ENCODE measurements at regions not wholly inside any gene's neighbourhood (a gene's known extent, or its start where the extent isn't known, plus 50 kb on each side); places are given as distances from the start of the nearest gene placed in this dataset.

DNA sequence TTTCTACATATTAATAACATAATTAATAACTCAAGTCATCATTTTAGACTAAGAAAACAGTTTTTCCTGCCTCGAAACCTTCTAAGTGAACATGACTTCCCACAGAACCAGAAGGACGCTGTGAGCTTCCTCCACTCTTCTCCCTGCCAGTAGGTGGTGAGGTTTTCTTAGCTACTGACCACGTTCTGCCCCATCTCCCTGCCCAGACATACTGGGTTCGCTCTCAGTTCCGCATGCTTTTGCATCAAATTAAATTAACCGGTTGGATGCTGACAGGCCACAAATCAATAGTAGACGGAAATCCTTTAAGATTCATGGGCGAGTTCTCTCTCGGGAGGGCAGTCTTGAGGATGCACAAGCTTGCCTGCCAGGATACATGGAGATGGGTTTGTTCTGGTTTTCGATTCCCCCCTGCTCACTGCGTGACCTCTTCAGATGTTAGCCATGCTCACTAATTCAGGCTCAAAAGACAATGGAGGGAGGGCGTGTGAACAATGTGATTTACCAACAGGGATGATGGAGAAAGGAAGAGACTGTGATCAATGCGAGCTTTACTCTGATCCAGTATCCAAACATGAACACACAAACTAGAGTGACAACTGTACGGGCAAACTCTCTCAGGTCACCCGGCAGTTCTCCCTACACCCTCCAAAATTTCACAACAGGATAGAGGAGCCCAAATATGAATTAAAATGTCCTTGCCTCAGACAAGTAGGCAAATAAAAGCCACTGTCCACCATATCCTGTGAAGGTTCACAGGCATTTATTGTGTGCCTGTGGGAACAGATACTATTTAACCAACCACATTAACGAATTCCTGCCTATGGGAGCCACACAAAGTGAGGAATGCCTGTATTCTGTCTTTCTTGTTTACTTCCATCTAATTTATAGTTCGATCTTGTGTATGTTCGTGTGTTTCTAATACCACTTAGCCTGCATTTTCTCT lies 375.7 kb downstream of the EIPR1 start:
- TF ChIP-seq SUZ12 (IDR thresholded peaks at IDR 0.05; ENCODE audit: unreplicated experiment) (no peak), MXI1 (IDR thresholded peaks at IDR 0.05; ENCODE audit: low read depth, low read length) (no peak)
- TF ChIP-seq, protein P1, sequence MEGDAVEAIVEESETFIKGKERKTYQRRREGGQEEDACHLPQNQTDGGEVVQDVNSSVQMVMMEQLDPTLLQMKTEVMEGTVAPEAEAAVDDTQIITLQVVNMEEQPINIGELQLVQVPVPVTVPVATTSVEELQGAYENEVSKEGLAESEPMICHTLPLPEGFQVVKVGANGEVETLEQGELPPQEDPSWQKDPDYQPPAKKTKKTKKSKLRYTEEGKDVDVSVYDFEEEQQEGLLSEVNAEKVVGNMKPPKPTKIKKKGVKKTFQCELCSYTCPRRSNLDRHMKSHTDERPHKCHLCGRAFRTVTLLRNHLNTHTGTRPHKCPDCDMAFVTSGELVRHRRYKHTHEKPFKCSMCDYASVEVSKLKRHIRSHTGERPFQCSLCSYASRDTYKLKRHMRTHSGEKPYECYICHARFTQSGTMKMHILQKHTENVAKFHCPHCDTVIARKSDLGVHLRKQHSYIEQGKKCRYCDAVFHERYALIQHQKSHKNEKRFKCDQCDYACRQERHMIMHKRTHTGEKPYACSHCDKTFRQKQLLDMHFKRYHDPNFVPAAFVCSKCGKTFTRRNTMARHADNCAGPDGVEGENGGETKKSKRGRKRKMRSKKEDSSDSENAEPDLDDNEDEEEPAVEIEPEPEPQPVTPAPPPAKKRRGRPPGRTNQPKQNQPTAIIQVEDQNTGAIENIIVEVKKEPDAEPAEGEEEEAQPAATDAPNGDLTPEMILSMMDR (IDR thresholded peaks at IDR 0.05 in 2 of 3, conservative IDR thresholded peaks at IDR 0.05 in 1 of 3; ENCODE audit: control insufficient read depth in 2 of 3, extremely low read depth in 1 of 3, insufficient read depth in 1 of 3, low read depth in 3 of 3, low read length in 3 of 3) = peak; percentile 19 to 42 (median 30); a peak in 3 of 6 replicates

Data from GM12878 (cell line).